A673 (cell line): ENCODE measurements at regions not wholly inside any gene's neighbourhood (a gene's known extent, or its start where the extent isn't known, plus 50 kb on each side); places are given as distances from the start of the nearest gene placed in this dataset.
A peak's percentile ranks its signal among the peaks of the same experiment; 100 is the strongest.

Experiments
- BruUV-seq: library from RNA; stranded (reverse); fragments of 400-500 nt; replicated peaks from 2 replicates; lab custom pipeline; 2021; lab: Mats Ljungman, UMichigan
- CTCF ChIA-PET: fragments of 300-600 bp; sonication (Branson Sonifier 250); formaldehyde crosslinking; loops from one replicate; lab custom pipeline; 2022; ENCODE audit warnings: antibody characterized with exemption; lab: Charles Lee
- POLR2A ChIA-PET: fragments of 300-600 bp; sonication (Branson Sonifier 250); formaldehyde crosslinking; loops from one replicate; lab custom pipeline; 2022; ENCODE audit warnings: antibody characterized with exemption; ENCODE audit not compliant: low non-redundant PET; lab: Charles Lee
- DNase-seq: peaks from one replicate; pipeline ENCODE4 v3.0.0-alpha.2; 2015; ENCODE audit warnings: low spot score
- H3K27ac ChIP-seq: fragments of 200-600 bp; sonication (generic); 2 replicates; pipeline ENCODE4 v1.5.1; 2016; ENCODE audit warnings: mixed run types, low read depth, mild to moderate bottlenecking, mixed read lengths, antibody characterized with exemption, low read length; ENCODE audit not compliant: poor library complexity, severe bottlenecking
- H3K27me3 ChIP-seq: fragments of 200-600 bp; sonication (generic); replicated peaks from 2 replicates; pipeline ENCODE4 v1.6.1; 2017; ENCODE audit warnings: mixed run types, low read depth, mild to moderate bottlenecking, mixed read lengths, antibody characterized with exemption, low read length; ENCODE audit not compliant: insufficient read depth, poor library complexity
- H3K36me3 ChIP-seq: fragments of 200-600 bp; sonication (generic); 2 replicates; pipeline ENCODE4 v1.6.1; 2016; ENCODE audit warnings: mixed run types, mild to moderate bottlenecking, mixed read lengths, antibody characterized with exemption, low read length; ENCODE audit not compliant: insufficient read depth, poor library complexity, severe bottlenecking
- H3K4me1 ChIP-seq: fragments of 200-600 bp; sonication (generic); 2 replicates; pipeline ENCODE4 v1.6.1; 2017; ENCODE audit warnings: mixed run types, mild to moderate bottlenecking, mixed read lengths, antibody characterized with exemption, low read length; ENCODE audit not compliant: insufficient read depth, poor library complexity, severe bottlenecking
- H3K4me3 ChIP-seq: fragments of 200-600 bp; sonication (generic); 2 replicates; pipeline ENCODE4 v1.5.1; 2016; ENCODE audit warnings: low read depth, mixed run types, mild to moderate bottlenecking, mixed read lengths, low read length; ENCODE audit not compliant: poor library complexity, severe bottlenecking
- H3K9me3 ChIP-seq: fragments of 200-600 bp; sonication (generic); 2 replicates; pipeline ENCODE4 v1.6.1; 2016; ENCODE audit warnings: mixed run types, low read depth, mild to moderate bottlenecking, mixed read lengths, antibody characterized with exemption, low read length; ENCODE audit not compliant: poor library complexity, severe bottlenecking
- CTCF ChIP-seq: fragments of 300-800, 200-600 bp; sonication (generic); conservative IDR thresholded peaks from 2 replicates; pipeline ENCODE4 v1.5.1; 2017; ENCODE audit warnings: low read depth, mild to moderate bottlenecking, antibody characterized with exemption, low read length, moderate library complexity, mixed read lengths
- EZH2 ChIP-seq: fragments of 200-600 bp; sonication (generic); IDR thresholded peaks from 2 replicates; pipeline ENCODE4 v1.6.1; 2017; ENCODE audit warnings: borderline replicate concordance, low read depth, mild to moderate bottlenecking, mixed read lengths, antibody characterized with exemption, low read length; ENCODE audit not compliant: poor library complexity, severe bottlenecking
- intact Hi-C: fragments of 100-400 bp; cut with micrococcal nuclease; formaldehyde crosslinking; loops from one replicate; pipeline ENCODE4 v1.10.0; 2022; ENCODE audit not compliant: unreplicated experiment

- no TSS peak for BruUV-seq
- Histone ChIP-seq H3K4me1 (peaks cover 19% of the 10 kb centered on the region), H3K27me3 (no peaks in the 10 kb centered on the region), H3K27ac (no peak overlapping the region), H3K4me3 (no peak overlapping the region), H3K9me3 (no peaks in the 10 kb centered on the region), H3K36me3 (no peaks in the 10 kb centered on the region)
- TF ChIP-seq CTCF (no peak), EZH2 (no peak)
- DNase-seq: no peak
- ChIA-PET POLR2A (no interaction called here), CTCF (no interaction called here)
- intact Hi-C loops: no loop called here
Observed at GRCh38 chr4:27198246-27198645, 337.6 kb downstream of the STIM2 start.

- Histone ChIP-seq H3K36me3 (no peaks in the 10 kb centered on the region), H3K27me3 (no peaks in the 10 kb centered on the region), H3K4me3 (no peak overlapping the region), H3K9me3 (no peaks in the 10 kb centered on the region), H3K4me1 (peaks cover 19% of the 10 kb centered on the region), H3K27ac (no peak overlapping the region)
- no TSS peak for BruUV-seq
- intact Hi-C loops: no loop called here
- POLR2A ChIA-PET: no interaction called here
- CTCF ChIA-PET: no interaction called here
- no peak for TF ChIP-seq CTCF
- no peak for TF ChIP-seq EZH2
- peak; percentile 6 for DNase-seq
Observed at GRCh38 chr4:27198971-27199370, 338.3 kb downstream of the STIM2 start.

DNA sequence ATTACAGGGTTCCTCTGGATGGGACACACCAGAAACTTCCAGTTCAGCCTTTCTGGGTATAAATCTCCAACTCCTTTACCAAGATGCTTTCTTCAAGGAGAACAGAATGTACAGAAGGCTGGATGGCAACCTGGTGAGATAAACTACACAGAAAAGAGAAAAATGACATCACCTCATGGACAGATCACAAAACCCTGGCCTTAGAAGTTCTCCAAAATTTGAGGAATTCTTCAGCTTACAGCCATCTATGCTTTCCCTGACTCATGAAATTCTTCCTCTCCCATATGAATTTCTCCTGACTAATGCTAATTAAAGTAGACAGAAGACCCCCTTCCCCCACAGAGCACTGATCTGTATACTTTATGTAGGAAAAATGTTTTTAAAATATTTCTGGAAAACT is 345.4 kb downstream of the STIM2 start:
- no peak for TF ChIP-seq EZH2
- TF ChIP-seq CTCF: no peak
- CTCF ChIA-PET: no interaction called here
- intact Hi-C loops: no loop called here
- Histone ChIP-seq H3K27me3 (no peaks in the 10 kb centered on the region), H3K27ac (no peak overlapping the region), H3K4me1 (peaks cover 6% of the 10 kb centered on the region), H3K36me3 (no peaks in the 10 kb centered on the region), H3K9me3 (no peaks in the 10 kb centered on the region), H3K4me3 (no peak overlapping the region)
- BruUV-seq: no TSS peak
- POLR2A ChIA-PET: no interaction called here
- DNase-seq: no peak
